SU-DHL-6 (cell line): ENCODE measurements at regions not wholly inside any gene's neighbourhood (a gene's known extent, or its start where the extent isn't known, plus 50 kb on each side); places are given as distances from the start of the nearest gene placed in this dataset.
"Not testable (repeated sequence)": the region's sequence is repeated elsewhere in the genome, so short reads cannot be mapped to it uniquely, and the experiment has no call there.

Experiments
- H2AFZ ChIP-seq: fragments of 200-600 bp; sonication (generic); 2 replicates; pipeline ENCODE4 v1.6.1; 2014; ENCODE audit warnings: low read depth, mild to moderate bottlenecking, moderate library complexity, mixed read lengths, antibody characterized with exemption, low read length; ENCODE audit not compliant: severe bottlenecking
- H3F3A ChIP-seq: fragments of 200-600 bp; shearing (Covaris generic); 2 replicates; pipeline ENCODE4 v1.6.0; 2016; ENCODE audit warnings: antibody characterized with exemption, mild to moderate bottlenecking; ENCODE audit not compliant: insufficient read depth
- H3K27ac ChIP-seq: fragments of 200-600 bp; sonication (generic); 2 replicates; pipeline ENCODE4 v1.5.1; 2016; ENCODE audit warnings: low read depth, mild to moderate bottlenecking, low read length, moderate library complexity, mixed read lengths
- H3K27me3 ChIP-seq: fragments of 200-600 bp; sonication (generic), shearing (Covaris generic); 2 replicates; pipeline ENCODE4 v1.6.0; 2014; ENCODE audit warnings: mild to moderate bottlenecking, low read length
- H3K36me3 ChIP-seq: fragments of 200-600 bp; sonication (generic); 2 replicates; pipeline ENCODE4 v1.6.1; 2014; ENCODE audit warnings: mild to moderate bottlenecking, low read length, mixed read lengths
- H3K4me2 ChIP-seq: fragments of 300-600, 200-600 bp; shearing (Covaris generic), sonication (generic); 2 replicates; pipeline ENCODE4 v1.6.0; 2014; ENCODE audit warnings: low read length, low read depth, mild to moderate bottlenecking; ENCODE audit not compliant: poor library complexity, severe bottlenecking
- H3K4me3 ChIP-seq: fragments of 200-600 bp; sonication (generic); 2 replicates; pipeline ENCODE4 v1.5.1; 2014; ENCODE audit warnings: antibody characterized with exemption, low read length, mild to moderate bottlenecking, mixed read lengths; ENCODE audit not compliant: insufficient read depth, poor library complexity, severe bottlenecking
- H3K79me2 ChIP-seq: fragments of 200-600 bp; sonication (generic); 2 replicates; pipeline ENCODE4 v1.6.1; 2014; ENCODE audit warnings: mild to moderate bottlenecking, low read length, moderate library complexity; ENCODE audit not compliant: insufficient read depth
- H3K9ac ChIP-seq: fragments of 200-600 bp; sonication (generic); 2 replicates; pipeline ENCODE4 v1.7.0; 2014; ENCODE audit warnings: mild to moderate bottlenecking, low read length
- H3K9me2 ChIP-seq: fragments of 200-600 bp; sonication (generic); replicated peaks from 2 replicates; pipeline ENCODE4 v1.6.1; 2014; ENCODE audit warnings: low read length; ENCODE audit not compliant: insufficient read depth
- H3K9me3 ChIP-seq: fragments of 200-600 bp; sonication (generic); 2 replicates; pipeline ENCODE4 v1.6.1; 2014; ENCODE audit warnings: low read length, mixed read lengths; ENCODE audit not compliant: insufficient read depth
- H4K20me1 ChIP-seq: fragments of 200-600 bp; sonication (generic); 2 replicates; pipeline ENCODE4 v1.6.1; 2014; ENCODE audit warnings: low read depth, mild to moderate bottlenecking, antibody characterized with exemption, low read length, moderate library complexity, mixed read lengths
- EZH2phosphoT487 ChIP-seq: fragments of 200-600 bp; sonication (generic), shearing (Covaris generic); conservative IDR thresholded peaks from 2 replicates; pipeline ENCODE4 v1.6.1; 2018; ENCODE audit warnings: mild to moderate bottlenecking, antibody characterized with exemption, low read length, moderate library complexity, mixed read lengths
- TF ChIP-seq, protein P1 (sequence below): fragments of 200-600 bp; sonication (generic); IDR thresholded peaks from one replicate; pipeline ENCODE4 v1.5.1; 2017; ENCODE audit warnings: antibody characterized with exemption, mild to moderate bottlenecking, low read length, moderate library complexity; ENCODE audit not compliant: insufficient read depth, poor library complexity, severe bottlenecking

DNA sequence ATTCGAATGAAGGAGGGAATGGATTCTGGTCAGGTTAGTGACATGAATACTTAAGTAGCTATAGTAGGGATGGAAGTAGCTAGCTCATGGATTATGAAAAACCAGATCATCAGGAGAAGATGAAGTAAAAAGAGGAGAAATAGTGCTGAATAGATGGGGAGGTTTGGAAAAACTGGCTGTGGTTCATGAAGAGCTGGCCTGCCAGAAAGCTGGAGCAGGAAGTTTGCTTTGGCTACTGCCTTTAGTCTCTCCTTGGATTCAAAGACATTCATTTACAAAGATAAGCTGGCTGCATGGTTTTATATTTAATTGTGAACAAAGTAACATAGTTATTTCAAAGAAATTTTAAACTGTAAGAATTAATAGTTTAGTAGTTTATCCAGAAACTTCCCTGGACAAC lies 567.0 kb downstream of the RIT2 start:
- TF ChIP-seq, protein P1, sequence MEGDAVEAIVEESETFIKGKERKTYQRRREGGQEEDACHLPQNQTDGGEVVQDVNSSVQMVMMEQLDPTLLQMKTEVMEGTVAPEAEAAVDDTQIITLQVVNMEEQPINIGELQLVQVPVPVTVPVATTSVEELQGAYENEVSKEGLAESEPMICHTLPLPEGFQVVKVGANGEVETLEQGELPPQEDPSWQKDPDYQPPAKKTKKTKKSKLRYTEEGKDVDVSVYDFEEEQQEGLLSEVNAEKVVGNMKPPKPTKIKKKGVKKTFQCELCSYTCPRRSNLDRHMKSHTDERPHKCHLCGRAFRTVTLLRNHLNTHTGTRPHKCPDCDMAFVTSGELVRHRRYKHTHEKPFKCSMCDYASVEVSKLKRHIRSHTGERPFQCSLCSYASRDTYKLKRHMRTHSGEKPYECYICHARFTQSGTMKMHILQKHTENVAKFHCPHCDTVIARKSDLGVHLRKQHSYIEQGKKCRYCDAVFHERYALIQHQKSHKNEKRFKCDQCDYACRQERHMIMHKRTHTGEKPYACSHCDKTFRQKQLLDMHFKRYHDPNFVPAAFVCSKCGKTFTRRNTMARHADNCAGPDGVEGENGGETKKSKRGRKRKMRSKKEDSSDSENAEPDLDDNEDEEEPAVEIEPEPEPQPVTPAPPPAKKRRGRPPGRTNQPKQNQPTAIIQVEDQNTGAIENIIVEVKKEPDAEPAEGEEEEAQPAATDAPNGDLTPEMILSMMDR: no peak
- TF ChIP-seq EZH2phosphoT487: no peak
- Histone ChIP-seq H3K4me3 (no peak overlapping the region), H3K9ac (no peak overlapping the region), H3K27ac (no peak overlapping the region), H3K27me3 (no peaks in the 10 kb centered on the region), H3K9me3 (no peaks in the 10 kb centered on the region), H3F3A (no peaks in the 10 kb centered on the region), H3K79me2 (no peaks in the 10 kb centered on the region), H4K20me1 (no peaks in the 10 kb centered on the region), H3K9me2 (no peaks in the 10 kb centered on the region), H3K36me3 (no peaks in the 10 kb centered on the region), H3K4me2 (no peak overlapping the region), H2AFZ (no peak overlapping the region)

DNA sequence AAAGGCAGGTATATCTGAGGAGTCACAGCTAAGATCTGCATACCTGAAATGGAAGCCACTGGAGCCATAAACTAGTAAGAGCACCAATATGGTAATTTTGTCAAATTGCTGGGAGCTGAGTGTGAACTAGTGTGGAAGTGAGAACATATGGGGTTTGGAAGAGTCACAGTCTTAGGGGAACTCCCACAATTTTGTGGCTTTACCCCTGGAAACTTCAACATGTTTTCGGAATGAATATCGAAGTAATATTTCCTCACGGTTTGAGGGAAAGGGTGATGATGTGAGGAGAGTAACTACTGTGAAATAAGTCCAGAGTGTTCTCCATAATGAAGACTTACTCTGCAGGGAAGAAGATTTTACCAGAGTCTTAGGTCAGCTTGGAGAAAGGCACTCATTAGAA lies 565.9 kb downstream of the RIT2 start:
- H2AFZ ChIP-seq: no peak overlapping the region
- no peak overlapping the region for H3K4me2 ChIP-seq
- H3K9me3 ChIP-seq: no peaks in the 10 kb centered on the region
- H3K27ac ChIP-seq: no peak overlapping the region
- H3K9ac ChIP-seq: no peak overlapping the region
- no peaks in the 10 kb centered on the region for H4K20me1 ChIP-seq
- no peaks in the 10 kb centered on the region for H3K79me2 ChIP-seq
- no peaks in the 10 kb centered on the region for H3F3A ChIP-seq
- H3K27me3 ChIP-seq: no peaks in the 10 kb centered on the region
- no peak for TF ChIP-seq EZH2phosphoT487
- TF ChIP-seq, protein P1: no peak
- no peak overlapping the region for H3K4me3 ChIP-seq
- H3K36me3 ChIP-seq: no peaks in the 10 kb centered on the region
- no peaks in the 10 kb centered on the region for H3K9me2 ChIP-seq

DNA sequence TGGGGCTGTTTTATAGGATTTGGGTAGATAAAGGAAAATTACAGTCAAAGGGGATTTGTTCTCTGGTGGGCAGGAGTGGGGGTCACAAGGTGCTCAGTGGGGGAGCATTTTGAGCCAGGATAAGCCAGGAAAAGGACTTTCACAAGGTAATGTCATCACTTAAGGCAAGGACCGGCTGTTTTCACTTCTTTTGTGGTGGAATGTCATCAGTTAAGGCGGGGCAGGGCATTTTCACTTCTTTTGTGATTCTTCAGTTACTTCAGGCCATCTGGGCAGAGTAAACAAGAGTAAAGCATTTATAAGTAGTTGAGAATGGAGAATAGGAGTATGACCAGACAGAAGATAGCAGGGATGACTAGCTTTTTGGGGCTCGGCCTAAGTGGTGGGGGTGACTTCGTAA lies 562.9 kb downstream of the RIT2 start:
- not testable (repeated sequence) for H3K9ac ChIP-seq, H3K36me3 ChIP-seq, H3F3A ChIP-seq, H4K20me1 ChIP-seq, H2AFZ ChIP-seq, H3K9me3 ChIP-seq, H3K27ac ChIP-seq, H3K27me3 ChIP-seq, H3K79me2 ChIP-seq, H3K9me2 ChIP-seq, H3K4me3 ChIP-seq, H3K4me2 ChIP-seq

DNA sequence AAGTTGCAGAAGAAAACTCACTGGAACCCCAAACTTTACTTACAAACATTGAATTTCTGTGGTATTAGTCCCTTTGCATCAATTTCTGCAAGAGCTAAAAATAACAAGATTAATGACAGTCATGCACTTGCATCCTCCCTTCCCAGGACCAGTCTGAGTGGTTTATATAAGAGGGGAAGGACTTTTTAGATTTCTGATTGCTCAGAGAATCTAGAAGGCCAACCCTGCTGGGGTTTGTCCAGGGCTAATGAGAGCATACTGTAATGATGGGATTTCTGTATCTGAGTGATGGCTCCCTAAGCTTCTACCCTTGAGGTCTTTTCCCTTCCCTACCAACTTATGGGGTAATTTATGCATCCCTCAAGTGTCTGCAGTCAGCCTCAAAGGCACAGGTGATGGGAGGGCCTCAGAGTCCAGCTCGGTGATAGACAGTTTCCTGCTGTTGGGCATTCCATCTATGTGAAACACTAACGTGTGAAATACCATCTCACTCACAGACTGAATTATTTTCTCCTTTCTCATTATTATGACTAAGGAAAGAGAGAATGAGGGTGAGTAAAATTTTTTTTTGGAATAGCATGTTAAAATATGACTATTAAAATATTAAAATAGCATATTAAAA lies 556.3 kb downstream of the RIT2 start:
- TF ChIP-seq, protein P1: no peak
- no peak for TF ChIP-seq EZH2phosphoT487
- H3K9ac ChIP-seq: no peak overlapping the region
- no peaks in the 10 kb centered on the region for H4K20me1 ChIP-seq
- H3K79me2 ChIP-seq: no peaks in the 10 kb centered on the region
- no peaks in the 10 kb centered on the region for H3F3A ChIP-seq
- no peak overlapping the region for H2AFZ ChIP-seq
- H3K36me3 ChIP-seq: no peaks in the 10 kb centered on the region
- peaks cover 3% of the 10 kb centered on the region; the same call in 1 of the 2 replicates for H3K9me3 ChIP-seq
- no peaks in the 10 kb centered on the region for H3K27me3 ChIP-seq
- H3K4me2 ChIP-seq: no peak overlapping the region
- H3K4me3 ChIP-seq: no peak overlapping the region
- H3K9me2 ChIP-seq: 0 out of 2 replicates have a peak, but pooled peaks cover 3% of the 10 kb centered on the region
- no peak overlapping the region for H3K27ac ChIP-seq
